Stimulated activated naive B cell treated with anti-CD40 and anti-IgM and Interleukin-4, amounts not matched to agents 10 μg/mL and 1 μg/mL and 100 μg/mL, for 72 hours (primary cell): ENCODE measurements at regions not wholly inside any gene's neighbourhood (a gene's known extent, or its start where the extent isn't known, plus 50 kb on each side); places are given as distances from the start of the nearest gene placed in this dataset.

Source experiments
- ATAC-seq, 2 donors: fragments of 150-1000 bp; cut with Tn5 transposase; replicated peaks; 2 replicates each; pipeline ENCODE4 v1.10.0; 2021; ENCODE audit warnings: moderate library complexity in 1 of 2
- DNase-seq: peaks from one replicate; pipeline ENCODE4 v3.0.0; 2021
- H3K27ac Mint-ChIP-seq: one replicate; pipeline ENCODE4 v1.8.0; 2022; ENCODE audit warnings: mild to moderate bottlenecking, mixed read lengths
- H3K27me3 Mint-ChIP-seq, 2 donors: one replicate each; pipeline ENCODE4 v1.8.0; 2022; ENCODE audit warnings: mixed read lengths in 2 of 2
- H3K36me3 Mint-ChIP-seq, 2 donors: one replicate each; pipeline ENCODE4 v1.8.0; 2022; ENCODE audit warnings: mixed read lengths in 2 of 2, mild to moderate bottlenecking in 1 of 2
- H3K4me1 Mint-ChIP-seq, 2 donors: one replicate each; pipeline ENCODE4 v1.8.0; 2022; ENCODE audit warnings: mixed read lengths in 2 of 2, mild to moderate bottlenecking in 1 of 2
- H3K4me3 Mint-ChIP-seq, 2 donors: one replicate each; pipeline ENCODE4 v1.8.0; 2022; ENCODE audit warnings: mild to moderate bottlenecking in 2 of 2, mixed read lengths in 2 of 2, moderate library complexity in 1 of 2
- H3K9me3 Mint-ChIP-seq, 2 donors: one replicate each; pipeline ENCODE4 v1.8.0; 2022; ENCODE audit warnings: mixed read lengths in 2 of 2, mild to moderate bottlenecking in 1 of 2

GRCh38 chr2:45124456-45124855 is 115.2 kb upstream of the SIX2 start:
- H3K36me3 Mint-ChIP-seq = no peaks in the 10 kb centered on the region
- H3K4me3 Mint-ChIP-seq = no peak overlapping the region
- H3K27me3 Mint-ChIP-seq = no peaks in the 10 kb centered on the region
- DNase-seq (no peak), ATAC-seq (no peak)
- peaks cover 0 to 2% of the 10 kb centered on the region in 2 donors for H3K4me1 Mint-ChIP-seq
- no peaks in the 10 kb centered on the region for H3K9me3 Mint-ChIP-seq
- H3K27ac Mint-ChIP-seq = no peak overlapping the region

- DNase-seq (no peak), ATAC-seq (no peak)
- H3K4me1 Mint-ChIP-seq = peaks cover 0 to 2% of the 10 kb centered on the region in 2 donors
- no peaks in the 10 kb centered on the region for H3K27me3 Mint-ChIP-seq
- no peak overlapping the region for H3K4me3 Mint-ChIP-seq
- H3K36me3 Mint-ChIP-seq = no peaks in the 10 kb centered on the region
- no peaks in the 10 kb centered on the region for H3K9me3 Mint-ChIP-seq
- H3K27ac Mint-ChIP-seq = no peak overlapping the region
Measured at GRCh38 chr2:45123521-45124191, 114.4 kb upstream of the SIX2 start.

- Mint-ChIP-seq H3K4me1 (peaks cover 0 to 2% of the 10 kb centered on the region in 2 donors), H3K4me3 (no peak overlapping the region), H3K9me3 (no peaks in the 10 kb centered on the region), H3K27me3 (no peaks in the 10 kb centered on the region), H3K36me3 (no peaks in the 10 kb centered on the region), H3K27ac (no peak overlapping the region)
- no peak for ATAC-seq
- no peak for DNase-seq
Measured at GRCh38 chr2:45123065-45123464, 113.8 kb upstream of the SIX2 start.

DNA sequence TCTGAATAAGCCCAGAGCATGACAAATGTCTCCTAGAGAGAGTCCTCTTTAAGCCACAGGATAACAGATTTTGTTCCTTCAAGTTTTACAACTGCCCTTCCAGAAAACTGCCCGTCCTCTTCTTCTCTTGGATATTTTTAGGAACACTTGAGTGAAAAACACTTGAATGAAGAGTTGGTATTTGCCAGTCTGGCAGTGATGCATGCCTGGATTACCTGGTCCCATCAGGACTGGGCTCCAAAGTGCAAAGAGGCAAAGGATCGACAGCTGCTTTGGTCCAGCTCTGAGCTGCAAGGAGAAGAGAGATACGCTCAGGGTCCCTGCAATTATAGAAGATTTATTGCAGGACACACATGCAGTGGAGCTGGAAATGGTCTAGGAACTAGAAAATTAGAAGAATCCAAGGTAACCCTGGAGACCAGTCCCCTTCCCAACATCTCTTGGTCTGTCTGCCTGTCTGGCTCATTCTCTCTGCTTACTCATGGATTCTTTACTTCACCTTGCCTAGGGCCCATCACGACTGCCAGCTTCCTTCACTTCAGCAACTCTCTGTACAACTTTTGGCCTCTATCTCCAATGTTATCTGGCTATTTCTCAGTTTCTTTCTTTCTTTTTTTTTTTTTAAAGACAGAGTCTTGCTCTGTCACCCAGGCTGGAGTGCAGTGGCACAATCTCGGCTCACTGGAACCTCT is 112.1 kb upstream of the SIX2 start:
- no peaks in the 10 kb centered on the region for H3K36me3 Mint-ChIP-seq
- H3K9me3 Mint-ChIP-seq = no peaks in the 10 kb centered on the region
- H3K27ac Mint-ChIP-seq = no peak overlapping the region

DNA sequence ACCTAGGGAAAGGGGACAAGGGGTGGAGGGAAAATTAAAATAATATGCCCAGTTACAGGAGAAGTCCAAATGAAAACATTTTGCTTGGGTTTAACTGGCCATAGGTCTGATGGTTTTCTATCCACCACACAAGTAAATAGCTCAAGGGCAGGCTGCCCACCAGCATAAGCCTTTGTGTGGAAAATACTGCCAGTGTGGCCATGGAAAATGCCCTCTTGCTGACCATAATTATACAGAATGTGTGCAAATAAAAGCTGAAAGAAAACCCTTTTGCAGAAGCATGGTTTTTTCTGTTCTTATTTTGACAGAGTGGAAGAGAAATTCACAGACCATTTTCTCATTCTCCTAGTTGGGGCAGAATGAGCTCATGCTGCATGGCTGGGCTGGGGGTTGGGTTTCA is 111.3 kb upstream of the SIX2 start:
- H3K4me3 Mint-ChIP-seq = no peak overlapping the region
- no peaks in the 10 kb centered on the region for H3K4me1 Mint-ChIP-seq

More for the DNA sequence above, 112.1 kb upstream of the SIX2 start:
- ATAC-seq (no peak), DNase-seq (no peak)
- no peaks in the 10 kb centered on the region for H3K27me3 Mint-ChIP-seq
- H3K4me3 Mint-ChIP-seq = no peak overlapping the region
- H3K4me1 Mint-ChIP-seq = no peaks in the 10 kb centered on the region

GRCh38 chr2:45119855-45120254 is 110.6 kb upstream of the SIX2 start:
- Mint-ChIP-seq H3K4me3 (no peak overlapping the region), H3K27me3 (no peaks in the 10 kb centered on the region), H3K27ac (no peak overlapping the region), H3K36me3 (no peaks in the 10 kb centered on the region), H3K4me1 (no peaks in the 10 kb centered on the region), H3K9me3 (no peaks in the 10 kb centered on the region)
- ATAC-seq = no peak
- DNase-seq = no peak

More for the DNA sequence above, 111.3 kb upstream of the SIX2 start:
- no peaks in the 10 kb centered on the region for H3K27me3 Mint-ChIP-seq
- no peaks in the 10 kb centered on the region for H3K9me3 Mint-ChIP-seq
- no peak for DNase-seq
- no peak overlapping the region for H3K27ac Mint-ChIP-seq
- no peak for ATAC-seq
- no peaks in the 10 kb centered on the region for H3K36me3 Mint-ChIP-seq

DNA sequence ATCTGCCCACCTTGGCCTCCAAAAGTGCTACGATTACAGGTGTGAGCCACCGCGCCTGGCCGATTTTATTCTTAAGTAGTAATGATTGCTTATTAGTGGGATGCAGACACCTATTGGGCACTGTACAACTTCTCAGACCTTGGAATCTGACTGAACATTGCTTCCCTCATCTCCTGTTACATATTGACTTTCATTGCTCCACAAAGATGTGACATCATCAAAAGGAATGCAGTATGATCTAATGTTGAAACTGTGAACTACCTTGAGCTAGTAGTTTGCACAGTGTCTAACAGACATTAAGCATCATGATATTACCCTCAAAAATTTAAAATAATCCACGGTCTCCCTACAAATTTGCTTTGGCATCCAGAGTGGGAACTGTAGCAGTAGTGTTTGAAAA is 109.8 kb upstream of the SIX2 start:
- Mint-ChIP-seq H3K36me3 (no peaks in the 10 kb centered on the region), H3K9me3 (no peaks in the 10 kb centered on the region), H3K27ac (no peak overlapping the region), H3K4me1 (no peaks in the 10 kb centered on the region), H3K27me3 (no peaks in the 10 kb centered on the region), H3K4me3 (no peak overlapping the region)
- no peak for DNase-seq
- ATAC-seq = no peak

GRCh38 chr2:45117383-45117782 is 108.1 kb upstream of the SIX2 start:
- Mint-ChIP-seq H3K4me1 (no peaks in the 10 kb centered on the region), H3K27me3 (no peaks in the 10 kb centered on the region), H3K4me3 (no peak overlapping the region), H3K9me3 (no peaks in the 10 kb centered on the region), H3K27ac (no peak overlapping the region), H3K36me3 (no peaks in the 10 kb centered on the region)
- DNase-seq (no peak), ATAC-seq (no peak)

DNA sequence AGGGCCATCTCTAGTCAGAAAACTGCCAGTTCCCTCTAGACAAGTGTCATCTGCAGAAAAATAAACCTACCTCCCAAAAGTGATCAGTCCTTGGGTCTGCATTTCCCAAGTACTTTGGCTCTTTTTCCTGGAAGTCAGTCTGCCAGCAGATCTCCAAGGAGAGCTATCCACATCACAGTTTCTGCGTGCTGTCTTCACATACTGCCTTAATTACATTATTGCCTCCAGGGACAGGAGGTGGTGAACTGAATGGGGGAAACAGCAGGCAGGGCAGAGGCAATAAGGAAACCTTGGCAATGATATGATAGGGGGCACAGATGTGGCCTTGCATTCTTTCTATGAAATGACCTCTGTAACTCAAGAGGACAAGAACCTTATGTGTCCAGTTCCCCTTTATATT is 105.9 kb upstream of the SIX2 start:
- DNase-seq (no peak), ATAC-seq (no peak)
- H3K36me3 Mint-ChIP-seq = no peaks in the 10 kb centered on the region
- peaks cover 0 to 5% of the 10 kb centered on the region in 2 donors for H3K27me3 Mint-ChIP-seq
- no peak overlapping the region for H3K4me3 Mint-ChIP-seq
- no peaks in the 10 kb centered on the region for H3K4me1 Mint-ChIP-seq
- H3K27ac Mint-ChIP-seq = no peak overlapping the region
- no peaks in the 10 kb centered on the region for H3K9me3 Mint-ChIP-seq

GRCh38 chr2:45114221-45114955 is 105.1 kb upstream of the SIX2 start:
- DNase-seq (no peak), ATAC-seq (no peak)
- no peaks in the 10 kb centered on the region for H3K36me3 Mint-ChIP-seq
- peaks cover 4 to 5% of the 10 kb centered on the region in 2 donors for H3K27me3 Mint-ChIP-seq
- H3K4me3 Mint-ChIP-seq = no peak overlapping the region
- H3K27ac Mint-ChIP-seq = no peak overlapping the region
- no peaks in the 10 kb centered on the region for H3K9me3 Mint-ChIP-seq
- no peaks in the 10 kb centered on the region for H3K4me1 Mint-ChIP-seq

GRCh38 chr2:45112750-45113149 is 103.5 kb upstream of the SIX2 start:
- peaks cover 4 to 5% of the 10 kb centered on the region in 2 donors for H3K27me3 Mint-ChIP-seq
- H3K36me3 Mint-ChIP-seq = no peaks in the 10 kb centered on the region
- no peak for DNase-seq
- H3K4me3 Mint-ChIP-seq = no peak overlapping the region
- no peaks in the 10 kb centered on the region for H3K9me3 Mint-ChIP-seq
- no peaks in the 10 kb centered on the region for H3K4me1 Mint-ChIP-seq
- no peak overlapping the region for H3K27ac Mint-ChIP-seq
- ATAC-seq = no peak

GRCh38 chr2:45105050-45105582 is 95.9 kb upstream of the SIX2 start:
- Mint-ChIP-seq H3K9me3 (no peaks in the 10 kb centered on the region), H3K27me3 (peaks cover 6 to 14% of the 10 kb centered on the region in 2 donors)

GRCh38 chr2:45104429-45104828 is 95.2 kb upstream of the SIX2 start:
- DNase-seq (no peak), ATAC-seq (no peak)
- Mint-ChIP-seq H3K27ac (no peak overlapping the region), H3K9me3 (no peaks in the 10 kb centered on the region), H3K36me3 (no peaks in the 10 kb centered on the region), H3K27me3 (peaks cover 6 to 10% of the 10 kb centered on the region in 2 donors), H3K4me1 (peaks cover 0 to 4% of the 10 kb centered on the region in 2 donors), H3K4me3 (no peak overlapping the region)

More at GRCh38 chr2:45105050-45105582, 95.9 kb upstream of the SIX2 start:
- ATAC-seq (peak; percentile 31 to 43), DNase-seq (no peak)
- H3K27ac Mint-ChIP-seq = no peak overlapping the region
- H3K4me3 Mint-ChIP-seq = no peak overlapping the region
- H3K36me3 Mint-ChIP-seq = no peaks in the 10 kb centered on the region
- peaks cover 0 to 4% of the 10 kb centered on the region in 2 donors for H3K4me1 Mint-ChIP-seq
